IMR-90 (cell line): ENCODE measurements at regions not wholly inside any gene's neighbourhood (a gene's known extent, or its start where the extent isn't known, plus 50 kb on each side); places are given as distances from the start of the nearest gene placed in this dataset.
A peak's percentile ranks its signal among the peaks of the same experiment; 100 is the strongest.

Experiments
- ATAC-seq: fragments of 200-7000 bp; cut with Tn5 transposase; 2 replicates; pipeline ENCODE4 v1.9.1; 2020; ENCODE audit warnings: low read depth, mild to moderate bottlenecking, moderate library complexity
- BruUV-seq: library from RNA; stranded (reverse); fragments of 400-500 nt; replicated peaks from 2 replicates; lab custom pipeline; 2021; lab: Mats Ljungman, UMichigan
- CTCF ChIA-PET: fragments of 300-600 bp; formaldehyde crosslinking; extraction: SDS; loops from one replicate; lab custom pipeline; 2021; ENCODE audit warnings: antibody characterized with exemption; lab: Yijun Ruan, JAX
- POLR2A ChIA-PET: fragments of 300-600 bp; sonication (Branson Sonifier 250); formaldehyde crosslinking; loops from one replicate; lab custom pipeline; 2022; ENCODE audit warnings: antibody characterized with exemption; ENCODE audit not compliant: unreplicated experiment; lab: Charles Lee
- DNase-seq: peaks from one replicate; pipeline ENCODE4 v3.0.0; 2013
- H2AFZ ChIP-seq: replicated peaks from 2 replicates; pipeline ENCODE3; 2013; ENCODE audit warnings: low read length, mild to moderate bottlenecking; ENCODE audit not compliant: poor library complexity
- H2AK5ac ChIP-seq: 2 replicates; pipeline ENCODE4 v1.6.1; 2013; ENCODE audit warnings: low read depth, low read length, inconsistent platforms
- H2AK9ac ChIP-seq: replicated peaks from 2 replicates; pipeline ENCODE3; 2013; ENCODE audit warnings: mild to moderate bottlenecking, low read depth, low read length, moderate library complexity; ENCODE audit not compliant: poor library complexity
- H2BK120ac ChIP-seq: 2 replicates; pipeline ENCODE4 v1.6.1; 2013; ENCODE audit warnings: low read depth, low read length, inconsistent platforms
- H2BK15ac ChIP-seq: 3 replicates; pipeline ENCODE4 v1.6.1; 2013; ENCODE audit warnings: low read depth, low read length, inconsistent platforms
- H2BK20ac ChIP-seq: 2 replicates; pipeline ENCODE4 v1.6.1; 2013; ENCODE audit warnings: low read depth, mild to moderate bottlenecking, inconsistent platforms, low read length, moderate library complexity
- H2BK5ac ChIP-seq: 2 replicates; pipeline ENCODE4 v1.6.1; 2013; ENCODE audit warnings: mild to moderate bottlenecking, low read depth, low read length, inconsistent platforms; ENCODE audit not compliant: poor library complexity, severe bottlenecking
- H3K14ac ChIP-seq: replicated peaks from 2 replicates; pipeline ENCODE4 v1.6.1; 2013; ENCODE audit warnings: low read depth, low read length, inconsistent platforms
- H3K18ac ChIP-seq: 2 replicates; pipeline ENCODE4 v1.6.1; 2013; ENCODE audit warnings: low read depth, low read length, control low read depth
- H3K23ac ChIP-seq: 2 replicates; pipeline ENCODE4 v1.6.1; 2013; ENCODE audit warnings: low read depth, low read length, inconsistent platforms
- H3K27ac ChIP-seq: 2 replicates; pipeline ENCODE4 v1.5.1; 2013; ENCODE audit warnings: mild to moderate bottlenecking, control low read depth, low read length; ENCODE audit not compliant: insufficient read depth
- H3K27me3 ChIP-seq: 2 replicates; pipeline ENCODE4 v1.6.1; 2013; ENCODE audit warnings: low read length; ENCODE audit not compliant: control insufficient read depth, insufficient read depth
- H3K36me3 ChIP-seq: 2 replicates; pipeline ENCODE4 v1.6.1; 2013; ENCODE audit warnings: low read length, mixed read lengths; ENCODE audit not compliant: control insufficient read depth, insufficient read depth
- H3K4ac ChIP-seq: 2 replicates; pipeline ENCODE4 v1.6.1; 2013; ENCODE audit warnings: low read depth, low read length, inconsistent platforms
- H3K4me1 ChIP-seq: 2 replicates; pipeline ENCODE4 v1.6.1; 2013; ENCODE audit warnings: low read length, mixed read lengths; ENCODE audit not compliant: control insufficient read depth, insufficient read depth
- H3K4me2 ChIP-seq: 2 replicates; pipeline ENCODE4 v1.6.1; 2013; ENCODE audit warnings: low read depth, mild to moderate bottlenecking, control low read depth, low read length, moderate library complexity
- H3K4me3 ChIP-seq: 2 replicates; pipeline ENCODE4 v1.5.1; 2013; ENCODE audit warnings: low read depth, mild to moderate bottlenecking, control low read depth, low read length, moderate library complexity; ENCODE audit not compliant: insufficient read depth
- H3K56ac ChIP-seq: 2 replicates; pipeline ENCODE4 v1.6.1; 2013; ENCODE audit warnings: low read length, inconsistent platforms; ENCODE audit not compliant: insufficient read depth; ENCODE audit errors: extremely low read depth
- H3K79me1 ChIP-seq, 2 experiments: 2 replicates each; pipeline ENCODE4 v1.6.1; 2013; ENCODE audit warnings: low read length in 2 of 2, inconsistent platforms in 1 of 2, low read depth in 1 of 2
- H3K9ac ChIP-seq: 2 replicates; pipeline ENCODE4 v1.6.1; 2013; ENCODE audit warnings: low read depth, low read length, control low read depth
- H3K9me1 ChIP-seq: 2 replicates; pipeline ENCODE4 v1.6.1; 2013; ENCODE audit warnings: low read length, inconsistent platforms; ENCODE audit not compliant: insufficient read depth
- H3K9me3 ChIP-seq: 2 replicates; pipeline ENCODE4 v1.6.1; 2013; ENCODE audit warnings: low read length; ENCODE audit not compliant: control insufficient read depth, insufficient read depth
- H4K20me1 ChIP-seq: 2 replicates; pipeline ENCODE4 v1.6.1; 2013; ENCODE audit warnings: low read length, inconsistent platforms; ENCODE audit not compliant: insufficient read depth
- H4K5ac ChIP-seq: 2 replicates; pipeline ENCODE4 v1.6.1; 2013; ENCODE audit warnings: mild to moderate bottlenecking, low read depth, low read length, control low read depth
- H4K8ac ChIP-seq, 2 experiments: 2 replicates each; pipeline ENCODE4 v1.6.1; 2013; ENCODE audit warnings: low read depth in 2 of 2, low read length in 2 of 2, control low read depth in 1 of 2, inconsistent platforms in 1 of 2
- H4K91ac ChIP-seq: 2 replicates; pipeline ENCODE4 v1.6.1; 2013; ENCODE audit warnings: low read depth, low read length, inconsistent platforms; ENCODE audit not compliant: insufficient read depth
- CEBPB ChIP-seq: IDR thresholded peaks from 2 replicates; pipeline ENCODE4 v1.6.1; 2012; ENCODE audit warnings: low read depth, low read length, improper control_type of control experiment
- RFX5 ChIP-seq: IDR thresholded peaks from 2 replicates; pipeline ENCODE4 v1.8.0; 2012; ENCODE audit warnings: low read depth, mild to moderate bottlenecking, low read length, moderate library complexity
- WGBS, 2 experiments: methylation state at CpG; one replicate each; pipeline versions ENCODE4 v1.1.5 to v1.1.7; 2013; ENCODE audit warnings: missing lambda C conversion rate in 2 of 2; ENCODE audit not compliant: insufficient read length in 1 of 2; ENCODE audit errors: extremely low coverage in 2 of 2; 5-methylcytosine and 5-hydroxymethylcytosine counted together
- dilution Hi-C: fragments of 300-500 bp; cut with HindIII; formaldehyde crosslinking; loops from one replicate; pipeline ENCODE4 v1.14.3; 2018; ENCODE audit warnings: low sequenced_read_pairs; ENCODE audit not compliant: unreplicated experiment
- in situ Hi-C: fragments of 300-500 bp; cut with MboI; formaldehyde crosslinking; loops from 3 replicates; pipeline ENCODE4 v1.14.3; 2019; ENCODE audit warnings: low sequenced_read_pairs, inconsistent platforms, mixed read lengths
- intact Hi-C: fragments of 100-400 bp; cut with micrococcal nuclease; formaldehyde crosslinking; loops from 2 replicates; pipeline ENCODE4 v1.10.0; 2022

DNA sequence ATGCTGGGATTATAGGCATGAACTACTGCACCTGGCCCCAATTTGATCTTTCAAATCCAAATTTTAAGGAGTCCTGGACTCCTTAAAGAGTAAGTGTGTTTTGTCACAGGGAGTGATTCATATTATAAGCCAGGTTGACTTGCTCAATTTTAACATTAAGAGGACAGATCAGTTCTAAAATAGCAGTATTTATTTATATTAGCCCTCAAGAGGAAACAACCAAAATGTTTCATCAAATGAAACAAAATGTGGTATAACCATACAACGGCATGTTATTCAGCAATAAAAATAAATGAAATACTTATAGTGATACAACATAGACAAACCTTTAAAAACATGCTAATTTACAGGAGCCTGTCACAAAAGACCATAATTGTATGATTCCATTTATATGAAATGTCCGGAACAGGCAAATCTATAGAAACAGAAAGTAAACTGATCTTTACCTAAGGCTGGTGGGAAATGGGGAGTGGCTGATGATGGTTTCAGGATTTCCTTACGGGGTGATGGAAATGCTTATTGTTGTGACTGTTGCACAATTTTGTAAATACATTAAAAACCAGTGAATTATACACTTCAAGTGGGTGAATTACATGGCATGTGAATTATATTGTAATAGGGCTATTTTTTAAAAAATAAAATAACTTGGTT lies 637.4 kb downstream of the MMUT start:
- H4K8ac ChIP-seq = peak overlapping the region; percentile 67 to 70; a peak in 3 of 4 replicates
- peak overlapping the region; percentile 38; the same call in 1 of the 2 replicates for H3K4me3 ChIP-seq
- no peak overlapping the region for H4K5ac ChIP-seq
- DNase-seq (peak; percentile 49), ATAC-seq (no peak)
- H3K4me2 ChIP-seq = peak overlapping the region; percentile 91
- peak overlapping the region; percentile 21; the same call in 1 of the 3 replicates for H2BK15ac ChIP-seq
- no peaks in the 10 kb centered on the region for H3K79me1 ChIP-seq
- CTCF ChIA-PET = interaction anchor here (0.6 to 1.0 kb wide), 2 partner anchors 383 to 585 kb away, joined by 3 read pairs; no protein-coding TSS in a partner anchor
- BruUV-seq = no TSS peak
- peak overlapping the region; percentile 85; the same call in 1 of the 2 replicates for H3K4ac ChIP-seq
- intact Hi-C loops (loop anchor here (5.0 kb wide), 1 partner anchor 152 kb away; no protein-coding TSS in a partner anchor), dilution Hi-C loops (no loop called here), in situ Hi-C loops (no loop called here)
- H2AK5ac ChIP-seq = no peak overlapping the region
- no peaks in the 10 kb centered on the region for H3K27me3 ChIP-seq
- no CpG with 5 or more reads among the region's 3 CpGs for WGBS, 2 experiments
- peak overlapping the region; percentile 41 for H3K27ac ChIP-seq
- H2BK5ac ChIP-seq = peak overlapping the region; percentile 98
- POLR2A ChIA-PET = no interaction called here
- TF ChIP-seq CEBPB = peak; percentile 73
- no peak for TF ChIP-seq RFX5
- H3K36me3 ChIP-seq = no peaks in the 10 kb centered on the region
- H3K9me1 ChIP-seq = no peaks in the 10 kb centered on the region
- peaks cover 5% of the 10 kb centered on the region for H3K4me1 ChIP-seq
- H2BK20ac ChIP-seq = peak overlapping the region; percentile 54; the same call in 1 of the 2 replicates
- no peak overlapping the region; the same call in 1 of the 2 replicates for H4K91ac ChIP-seq
- peak overlapping the region; percentile 83 for H2BK120ac ChIP-seq
- H3K14ac ChIP-seq = no peak overlapping the region
- H2AK9ac ChIP-seq = no peak overlapping the region
- no peaks in the 10 kb centered on the region for H4K20me1 ChIP-seq
- H2AFZ ChIP-seq = no peak overlapping the region
- 0 out of 2 replicates have a peak overlapping the region, but pooled peaks have one; percentile 56 for H3K18ac ChIP-seq
- H3K9ac ChIP-seq = no peak overlapping the region
- H3K56ac ChIP-seq = peak overlapping the region; percentile 62
- H3K23ac ChIP-seq = peak overlapping the region; percentile 83; the same call in 1 of the 2 replicates
- no peaks in the 10 kb centered on the region; the same call in 1 of the 2 replicates for H3K9me3 ChIP-seq
